Breast epithelium (tissue), 4 donors: ENCODE measurements at regions not wholly inside any gene's neighbourhood (a gene's known extent, or its start where the extent isn't known, plus 50 kb on each side); places are given as distances from the start of the nearest gene placed in this dataset.

Experiments used
- DNase-seq, 2 donors: peaks; one replicate each; pipeline ENCODE4 v3.0.0-alpha.2; 2019; ENCODE audit warnings: low spot score in 2 of 2
- H3K27ac ChIP-seq, 2 donors: fragments of 200-600 bp; sonication (generic) in 1 of 2; one replicate each; pipeline ENCODE4 v1.5.1; 2016 to 2019; ENCODE audit warnings: mild to moderate bottlenecking in 1 of 2
- H3K27me3 ChIP-seq, 2 donors: fragments of 200-600 bp; sonication (generic) in 1 of 2; one replicate each; pipeline versions ENCODE4 v1.5.1 to v1.6.0; 2017 to 2019; ENCODE audit warnings: control low read depth in 1 of 2, mild to moderate bottlenecking in 1 of 2
- H3K36me3 ChIP-seq: fragments of 200-600 bp; one replicate; pipeline ENCODE4 v1.5.1; 2019
- H3K4me1 ChIP-seq, 2 donors: fragments of 200-600 bp; sonication (generic); one replicate each; pipeline ENCODE4 v1.5.1; 2016 to 2019; ENCODE audit warnings: control low read depth in 1 of 2
- H3K4me3 ChIP-seq, 3 donors: fragments of 200-600 bp; sonication (generic); 1 replicate in 2 of 3; 2 replicates in 1 of 3; pipeline ENCODE4 v1.5.1; 2016 to 2019; ENCODE audit warnings: mild to moderate bottlenecking in 3 of 3, moderate library complexity in 2 of 3
- H3K9me3 ChIP-seq, 2 donors: fragments of 200-600 bp; sonication (generic) in 1 of 2; one replicate each; pipeline ENCODE4 v1.5.1; 2016 to 2019; ENCODE audit warnings: control low read depth in 1 of 2
- CTCF ChIP-seq, 3 donors: fragments of 450-650 bp; IDR thresholded peaks; one replicate each; pipeline ENCODE4 v1.5.1; 2016 to 2017; ENCODE audit warnings: antibody characterized with exemption in 3 of 3, mild to moderate bottlenecking in 3 of 3, moderate library complexity in 3 of 3
- POLR2A ChIP-seq: fragments of 450-650 bp; IDR thresholded peaks from one replicate; pipeline ENCODE4 v1.6.1; 2016; ENCODE audit warnings: antibody characterized with exemption, mild to moderate bottlenecking, moderate library complexity
- POLR2AphosphoS5 ChIP-seq, 3 donors: sonication (generic); formaldehyde crosslinking; IDR thresholded peaks; one replicate each; pipeline ENCODE4 v1.6.1; 2017; ENCODE audit warnings: antibody characterized with exemption in 3 of 3
- intact Hi-C: fragments of 100-400 bp; cut with DNase I; formaldehyde crosslinking; loops from one replicate; pipeline ENCODE4 v1.15.1; 2023; ENCODE audit warnings: low total_unique reads

- Histone ChIP-seq H3K4me1 (no peaks in the 10 kb centered on the region), H3K36me3 (no peaks in the 10 kb centered on the region), H3K27ac (no peak overlapping the region), H3K9me3 (no peaks in the 10 kb centered on the region), H3K27me3 (no peaks in the 10 kb centered on the region), H3K4me3 (no peak overlapping the region)
- intact Hi-C loops, result no loop called here
- no peak for TF ChIP-seq CTCF (IDR thresholded peaks at IDR 0.05)
- no peak for TF ChIP-seq POLR2AphosphoS5 (IDR thresholded peaks at IDR 0.05)
- TF ChIP-seq POLR2A, result no peak
- DNase-seq, result no peak
Measured at GRCh38 chr1:106964495-106964894, 92.0 kb upstream of the PRMT6 start.

- H3K4me1 ChIP-seq, result no peaks in the 10 kb centered on the region
- intact Hi-C loops, result no loop called here
- H3K9me3 ChIP-seq, result no peaks in the 10 kb centered on the region
- no peaks in the 10 kb centered on the region for H3K36me3 ChIP-seq
- no peaks in the 10 kb centered on the region for H3K27me3 ChIP-seq
- TF ChIP-seq CTCF (IDR thresholded peaks at IDR 0.05) (no peak), POLR2AphosphoS5 (IDR thresholded peaks at IDR 0.05) (no peak), POLR2A (no peak)
- no peak overlapping the region for H3K27ac ChIP-seq
- DNase-seq, result no peak
- no peak overlapping the region for H3K4me3 ChIP-seq
Measured at GRCh38 chr1:106968644-106969043, 87.8 kb upstream of the PRMT6 start.

GRCh38 chr1:106969731-106970130 is 86.7 kb upstream of the PRMT6 start:
- H3K27me3 ChIP-seq, result no peaks in the 10 kb centered on the region
- TF ChIP-seq POLR2A, result no peak
- TF ChIP-seq CTCF (IDR thresholded peaks at IDR 0.05), result no peak
- no peak for TF ChIP-seq POLR2AphosphoS5 (IDR thresholded peaks at IDR 0.05)
- no peaks in the 10 kb centered on the region for H3K36me3 ChIP-seq
- H3K27ac ChIP-seq, result no peak overlapping the region
- H3K4me3 ChIP-seq, result no peak overlapping the region
- H3K4me1 ChIP-seq, result no peaks in the 10 kb centered on the region
- no peak for DNase-seq
- H3K9me3 ChIP-seq, result no peaks in the 10 kb centered on the region
- intact Hi-C loops, result no loop called here

- no peaks in the 10 kb centered on the region for H3K9me3 ChIP-seq
- H3K36me3 ChIP-seq, result no peaks in the 10 kb centered on the region
- TF ChIP-seq CTCF (IDR thresholded peaks at IDR 0.05) (no peak), POLR2AphosphoS5 (IDR thresholded peaks at IDR 0.05) (no peak), POLR2A (no peak)
- no peak for DNase-seq
- no peak overlapping the region for H3K4me3 ChIP-seq
- no peaks in the 10 kb centered on the region for H3K4me1 ChIP-seq
- no peak overlapping the region for H3K27ac ChIP-seq
- no peaks in the 10 kb centered on the region for H3K27me3 ChIP-seq
- intact Hi-C loops, result no loop called here
Measured at GRCh38 chr1:106972074-106972473, 84.4 kb upstream of the PRMT6 start.

- no peak for TF ChIP-seq CTCF (IDR thresholded peaks at IDR 0.05)
- no peak for TF ChIP-seq POLR2AphosphoS5 (IDR thresholded peaks at IDR 0.05)
- no peak for TF ChIP-seq POLR2A
- intact Hi-C loops, result no loop called here
Measured at GRCh38 chr1:106975944-106976343, 80.5 kb upstream of the PRMT6 start.

More at GRCh38 chr1:106975944-106976343, 80.5 kb upstream of the PRMT6 start:
- no peak overlapping the region for H3K4me3 ChIP-seq
- no peaks in the 10 kb centered on the region for H3K36me3 ChIP-seq
- H3K27ac ChIP-seq, result no peak overlapping the region
- DNase-seq, result no peak
- no peaks in the 10 kb centered on the region for H3K27me3 ChIP-seq
- H3K9me3 ChIP-seq, result no peaks in the 10 kb centered on the region
- no peaks in the 10 kb centered on the region for H3K4me1 ChIP-seq
